ENCODE measurements at regions not wholly inside any gene's neighbourhood (a gene's known extent, or its start where the extent isn't known, plus 50 kb on each side); places are given as distances from the start of the nearest gene placed in this dataset.
"Not testable (repeated sequence)": the region's sequence is repeated elsewhere in the genome, so short reads cannot be mapped to it uniquely, and the experiment has no call there.

DNA sequence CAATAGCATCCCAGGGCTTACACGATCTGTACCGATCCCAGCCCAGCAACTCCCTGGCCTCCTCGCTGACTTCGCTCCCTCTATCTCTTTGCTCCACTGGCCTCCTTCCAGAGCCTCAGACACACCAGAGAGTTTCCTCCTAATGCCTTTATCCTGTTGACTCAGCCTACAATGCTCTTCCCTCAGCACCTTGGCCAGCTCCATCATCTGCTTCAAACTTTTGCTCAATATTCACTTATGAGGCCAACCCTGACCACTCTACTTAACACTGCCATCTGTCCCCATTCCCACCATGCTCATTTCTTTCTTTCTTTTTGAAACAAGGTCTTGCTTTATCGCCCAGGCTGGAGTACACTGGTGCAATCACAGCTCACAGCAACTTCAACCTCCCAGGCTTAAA, 180.9 kb downstream of the CEP170 start:
- H3K27ac Mint-ChIP-seq, H3K36me3 Mint-ChIP-seq, H3K4me3 Mint-ChIP-seq: not testable (repeated sequence)

DNA sequence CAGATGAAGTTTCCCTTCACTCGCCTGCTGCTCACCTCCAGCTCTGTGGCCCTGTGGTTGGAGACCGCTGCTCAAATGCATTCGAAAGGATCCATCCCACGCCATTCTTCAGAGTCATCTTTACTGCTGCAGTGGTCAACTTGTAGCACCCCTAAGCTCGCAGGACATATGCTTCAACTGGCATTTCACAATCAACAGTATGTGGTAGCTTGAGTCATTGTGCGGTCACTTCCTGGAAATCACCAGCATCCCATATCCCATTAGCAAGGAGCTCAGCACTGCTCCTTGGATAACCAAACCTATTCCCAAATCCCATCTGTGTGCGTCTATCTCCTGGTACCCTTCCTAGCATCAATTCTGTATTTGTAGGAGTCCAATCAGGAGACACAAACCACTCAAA, 188.0 kb downstream of the CEP170 start:
- H3K9me3 Mint-ChIP-seq, H3K36me3 Mint-ChIP-seq, H3K27ac Mint-ChIP-seq, H3K4me1 Mint-ChIP-seq, H3K4me3 Mint-ChIP-seq, H3K27me3 Mint-ChIP-seq: not testable (repeated sequence)

More for the DNA sequence above, 180.9 kb downstream of the CEP170 start:
- not testable (repeated sequence) for H3K4me1 Mint-ChIP-seq, H3K9me3 Mint-ChIP-seq, H3K27me3 Mint-ChIP-seq

DNA sequence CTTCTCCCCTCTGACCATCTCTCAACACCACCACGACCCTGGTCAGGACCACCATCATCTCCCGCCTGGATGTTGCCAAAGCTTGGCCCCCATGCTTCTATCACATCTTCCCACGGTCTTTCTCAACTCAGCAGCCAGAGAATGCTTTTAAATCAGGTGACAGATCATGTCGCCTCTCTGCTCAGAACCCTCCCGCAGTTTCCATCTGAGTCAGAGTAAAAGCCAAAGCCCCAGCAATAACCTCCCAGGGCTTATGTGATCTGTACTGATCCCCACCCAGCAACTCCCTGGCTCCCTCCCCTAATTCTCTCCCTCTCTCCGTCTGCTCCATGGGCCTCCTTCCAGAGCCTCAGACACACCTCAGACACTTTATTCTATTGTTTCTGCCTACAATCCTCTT, 193.1 kb downstream of the CEP170 start:
- not testable (repeated sequence) for H3K4me1 Mint-ChIP-seq, H3K9me3 Mint-ChIP-seq, H3K27ac Mint-ChIP-seq, H3K36me3 Mint-ChIP-seq, H3K4me3 Mint-ChIP-seq, H3K27me3 Mint-ChIP-seq

DNA sequence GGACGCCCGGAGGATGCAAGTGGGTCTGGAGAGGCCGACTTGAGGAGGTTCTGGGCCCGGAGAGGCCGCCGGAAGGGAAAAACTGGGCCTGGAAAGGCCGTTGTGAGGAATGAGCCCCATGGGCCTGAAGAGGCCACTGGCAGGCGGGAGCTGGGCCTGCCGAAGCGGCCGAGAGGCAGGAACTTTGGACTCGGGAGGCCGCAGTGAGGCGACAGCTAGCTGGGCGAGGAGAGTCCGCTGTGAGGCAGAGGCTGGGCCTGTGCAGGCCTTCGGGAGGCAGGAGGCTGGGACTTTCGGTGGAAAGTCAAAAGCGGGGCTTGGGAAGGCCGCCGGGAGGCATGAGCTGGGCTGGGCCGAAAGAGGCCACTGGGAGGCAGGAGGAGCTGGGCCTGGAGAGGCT, 199.6 kb downstream of the CEP170 start:
- H3K27ac Mint-ChIP-seq, H3K4me3 Mint-ChIP-seq: not testable (repeated sequence)

GRCh38 chr1:243055091-243055490, 200.0 kb downstream of the CEP170 start:
- not testable (repeated sequence) for H3K36me3 Mint-ChIP-seq, H3K4me3 Mint-ChIP-seq, H3K9me3 Mint-ChIP-seq, H3K4me1 Mint-ChIP-seq, H3K27me3 Mint-ChIP-seq
- H3K27ac Mint-ChIP-seq = peak overlapping the region in 1 of 3 donors; percentile 23

More for the DNA sequence above, 199.6 kb downstream of the CEP170 start:
- not testable (repeated sequence) for H3K36me3 Mint-ChIP-seq, H3K4me1 Mint-ChIP-seq, H3K27me3 Mint-ChIP-seq, H3K9me3 Mint-ChIP-seq

- not testable (repeated sequence) for H3K27ac Mint-ChIP-seq, H3K9me3 Mint-ChIP-seq, H3K4me3 Mint-ChIP-seq, H3K27me3 Mint-ChIP-seq, H3K36me3 Mint-ChIP-seq, H3K4me1 Mint-ChIP-seq
Observed at GRCh38 chr1:243054681-243055080, 200.4 kb downstream of the CEP170 start.

DNA sequence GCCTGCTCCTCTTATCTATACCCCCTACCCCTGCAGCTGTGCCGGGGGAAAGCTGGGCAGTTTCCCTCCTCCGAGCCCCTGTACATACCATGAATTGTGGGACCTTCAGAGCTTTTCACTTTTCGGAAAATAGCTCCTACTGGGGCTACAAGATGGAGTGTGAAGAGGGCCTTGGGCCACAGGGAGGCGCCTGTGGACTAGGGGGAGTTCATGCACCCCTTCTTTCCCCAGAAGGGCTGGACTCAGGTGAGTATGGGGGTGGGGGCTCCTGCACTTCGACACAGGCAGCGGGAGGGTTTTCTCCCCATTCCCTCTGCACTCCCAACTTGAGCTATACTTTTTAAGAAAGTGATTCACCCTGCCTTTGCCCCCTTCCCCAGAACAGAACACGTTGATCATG, 202.0 kb downstream of the CEP170 start:
- H3K9me3 Mint-ChIP-seq, H3K4me1 Mint-ChIP-seq, H3K36me3 Mint-ChIP-seq, H3K27me3 Mint-ChIP-seq, H3K27ac Mint-ChIP-seq, H3K4me3 Mint-ChIP-seq: not testable (repeated sequence)

- not testable (repeated sequence) for H3K27ac Mint-ChIP-seq, H3K9me3 Mint-ChIP-seq, H3K27me3 Mint-ChIP-seq, H3K36me3 Mint-ChIP-seq, H3K4me3 Mint-ChIP-seq, H3K4me1 Mint-ChIP-seq
Observed at GRCh38 chr1:243050613-243051012, 204.5 kb downstream of the CEP170 start.

DNA sequence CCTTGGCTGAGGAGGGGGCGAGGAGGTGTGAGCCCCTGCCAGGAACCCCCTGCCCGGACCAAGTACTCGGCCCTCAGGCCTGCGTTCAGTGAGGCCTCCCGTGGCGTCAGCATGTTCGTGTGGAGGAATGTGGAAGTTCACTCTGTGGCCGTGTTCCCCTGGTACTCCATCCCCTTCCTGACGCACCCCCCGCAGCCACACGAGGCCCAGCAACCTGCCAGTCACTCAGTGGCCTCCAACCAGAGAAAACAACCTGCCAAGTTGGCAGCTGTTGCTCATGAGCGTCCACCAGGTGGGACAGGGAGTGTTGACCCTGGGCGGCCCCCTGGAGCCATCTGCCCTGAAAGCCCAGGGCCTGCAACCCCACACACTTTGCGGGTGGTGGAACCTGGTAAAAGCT, 205.4 kb downstream of the CEP170 start:
- not testable (repeated sequence) for H3K36me3 Mint-ChIP-seq, H3K27ac Mint-ChIP-seq, H3K9me3 Mint-ChIP-seq

DNA sequence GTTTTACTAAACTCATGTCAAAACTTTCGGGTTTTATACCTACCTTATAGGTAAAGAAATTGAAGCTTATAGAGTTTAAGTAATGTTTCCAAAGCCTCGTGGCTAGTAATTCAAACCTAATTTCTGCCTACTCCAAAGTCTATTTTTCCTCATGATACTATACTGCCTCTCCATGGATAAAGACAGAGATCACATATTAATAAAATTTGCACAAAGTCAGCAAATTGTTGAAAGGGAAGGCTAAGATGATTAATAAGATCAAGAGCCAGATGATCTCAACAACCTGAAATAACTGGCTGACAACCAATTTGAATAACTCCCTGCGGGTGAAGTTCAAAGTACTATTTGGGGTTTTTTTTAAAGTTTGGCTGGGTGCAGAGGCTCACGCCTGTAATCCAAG, 233.7 kb downstream of the CEP170 start:
- not testable (repeated sequence) for H3K4me1 Mint-ChIP-seq, H3K36me3 Mint-ChIP-seq, H3K9me3 Mint-ChIP-seq, H3K27me3 Mint-ChIP-seq, H3K4me3 Mint-ChIP-seq, H3K27ac Mint-ChIP-seq

More for the DNA sequence above, 205.4 kb downstream of the CEP170 start:
- not testable (repeated sequence) for H3K27me3 Mint-ChIP-seq, H3K4me3 Mint-ChIP-seq, H3K4me1 Mint-ChIP-seq

- H3K27me3 Mint-ChIP-seq, H3K4me3 Mint-ChIP-seq, H3K27ac Mint-ChIP-seq, H3K4me1 Mint-ChIP-seq, H3K36me3 Mint-ChIP-seq, H3K9me3 Mint-ChIP-seq: not testable (repeated sequence)
Observed at GRCh38 chr1:243019030-243019635, 235.9 kb downstream of the CEP170 start.

DNA sequence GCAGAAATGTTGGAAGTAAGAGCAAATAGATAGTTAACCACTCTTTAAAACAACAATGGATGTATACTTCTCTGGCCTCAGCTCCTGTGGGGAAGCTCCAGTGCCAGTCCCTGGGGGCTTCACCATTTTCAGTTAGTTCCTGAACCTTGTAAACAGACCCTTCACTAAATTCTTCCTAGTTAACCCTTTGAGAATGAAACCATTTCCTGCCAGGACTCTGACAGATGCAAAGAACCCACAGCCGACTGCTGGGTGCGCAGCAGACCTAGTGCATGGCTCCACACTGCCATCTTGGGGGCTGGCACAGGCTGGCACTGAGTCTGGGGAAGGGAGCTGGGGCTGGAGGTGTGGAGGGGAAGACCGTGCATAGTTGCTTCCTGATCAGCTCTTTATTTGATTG, 244.4 kb downstream of the CEP170 start:
- not testable (repeated sequence) for H3K36me3 Mint-ChIP-seq, H3K27me3 Mint-ChIP-seq, H3K27ac Mint-ChIP-seq, H3K4me1 Mint-ChIP-seq, H3K9me3 Mint-ChIP-seq, H3K4me3 Mint-ChIP-seq

DNA sequence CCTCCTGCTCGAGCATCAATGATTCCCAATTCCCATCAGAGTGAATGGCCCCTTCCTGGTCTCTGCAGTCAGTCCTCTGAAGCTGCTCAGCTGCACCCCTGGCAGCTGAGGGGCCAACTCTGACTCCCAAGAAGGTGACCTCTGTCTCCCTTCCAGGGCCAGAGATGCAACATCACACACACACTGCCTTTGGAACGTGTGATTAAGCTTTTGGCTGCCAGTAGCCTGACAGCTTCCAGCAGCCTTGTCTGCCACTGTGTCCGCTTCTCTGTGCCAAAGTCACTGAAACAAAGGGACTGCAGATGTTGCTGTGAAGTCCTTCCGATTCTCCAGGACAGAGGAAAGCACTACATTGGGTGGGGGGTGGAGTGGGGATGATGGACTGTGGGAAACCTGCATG, 254.1 kb downstream of the CEP170 start:
- H3K4me3 Mint-ChIP-seq = peak overlapping the region in 1 of 4 donors; percentile 17
- not testable (repeated sequence) for H3K36me3 Mint-ChIP-seq, H3K27me3 Mint-ChIP-seq, H3K4me1 Mint-ChIP-seq, H3K9me3 Mint-ChIP-seq, H3K27ac Mint-ChIP-seq

DNA sequence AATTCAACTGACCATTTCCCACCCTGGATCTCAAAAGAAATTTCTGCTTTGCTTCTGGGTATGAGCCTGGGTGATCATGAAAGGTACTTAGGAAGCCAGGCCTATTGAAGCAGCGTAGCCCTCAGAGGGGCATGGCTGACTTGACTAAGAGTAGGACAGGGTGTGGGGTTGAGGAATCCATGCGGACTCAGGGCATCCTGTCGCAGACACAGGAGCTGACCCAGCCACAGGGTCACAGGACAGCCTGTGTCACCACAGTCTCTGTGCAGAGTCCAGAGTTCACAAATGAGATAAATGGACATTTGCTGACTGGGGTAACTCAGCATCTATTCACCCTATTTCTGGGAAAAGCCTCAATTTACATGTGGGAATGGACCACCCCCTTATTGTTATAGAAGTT, 262.3 kb downstream of the CEP170 start:
- not testable (repeated sequence) for H3K4me3 Mint-ChIP-seq, H3K36me3 Mint-ChIP-seq, H3K27ac Mint-ChIP-seq, H3K9me3 Mint-ChIP-seq, H3K27me3 Mint-ChIP-seq, H3K4me1 Mint-ChIP-seq

GRCh38 chr1:242985096-242985495, 270.0 kb downstream of the CEP170 start:
- H3K27ac Mint-ChIP-seq, H3K9me3 Mint-ChIP-seq, H3K4me3 Mint-ChIP-seq: not testable (repeated sequence)

DNA sequence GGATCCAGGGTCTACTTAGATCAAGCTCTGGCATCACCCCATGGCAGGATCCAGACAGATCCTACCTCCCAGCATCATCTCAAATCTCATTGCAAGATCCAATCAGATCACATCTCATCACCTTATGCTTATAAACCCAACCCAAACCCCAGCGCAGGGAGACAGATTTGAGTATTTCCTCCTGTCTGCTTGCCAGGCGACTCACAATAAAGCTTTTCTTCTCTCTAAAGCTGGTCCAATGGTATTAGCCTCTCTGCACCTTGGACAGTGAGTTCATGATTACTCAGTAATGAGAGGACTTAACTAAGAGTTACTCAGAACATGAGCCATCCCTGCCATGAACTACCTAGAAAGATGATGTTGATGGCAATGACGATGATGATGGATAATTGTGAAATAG, 281.7 kb downstream of the CEP170 start:
- not testable (repeated sequence) for H3K9me3 Mint-ChIP-seq, H3K4me3 Mint-ChIP-seq, H3K36me3 Mint-ChIP-seq, H3K4me1 Mint-ChIP-seq, H3K27ac Mint-ChIP-seq, H3K27me3 Mint-ChIP-seq

More at GRCh38 chr1:242985096-242985495, 270.0 kb downstream of the CEP170 start:
- H3K27me3 Mint-ChIP-seq, H3K36me3 Mint-ChIP-seq, H3K4me1 Mint-ChIP-seq: not testable (repeated sequence)

DNA sequence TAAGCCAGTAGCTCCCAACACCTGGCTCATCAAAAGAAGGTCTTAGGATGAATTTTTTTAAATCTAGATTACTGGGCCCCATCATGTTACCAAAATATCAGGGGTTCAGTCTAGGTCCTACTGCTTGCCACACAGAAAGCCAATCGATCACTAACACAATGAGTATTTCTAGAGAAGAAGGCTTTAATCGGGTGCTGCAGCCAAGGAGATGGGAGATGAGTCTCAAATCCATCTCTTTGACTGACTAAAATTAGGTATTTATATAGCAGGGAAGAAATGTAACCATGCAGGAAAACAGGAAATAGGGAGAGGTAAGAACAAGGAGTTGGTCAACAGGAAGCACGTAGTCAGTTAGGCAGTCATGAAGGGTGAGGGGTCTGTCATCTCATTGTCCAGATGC, 288.2 kb downstream of the CEP170 start:
- H3K9me3 Mint-ChIP-seq = peaks cover under 1 to 12% (median 6%) of the 10 kb centered on the region in 3 donors
- no peak overlapping the region for H3K4me3 Mint-ChIP-seq
- H3K27me3 Mint-ChIP-seq = peaks cover 2% of the 10 kb centered on the region
- H3K36me3 Mint-ChIP-seq = no peaks in the 10 kb centered on the region
- no peak overlapping the region for H3K27ac Mint-ChIP-seq
- no peaks in the 10 kb centered on the region for H3K4me1 Mint-ChIP-seq
